Loucy (cell line): ENCODE measurements at regions not wholly inside any gene's neighbourhood (a gene's known extent, or its start where the extent isn't known, plus 50 kb on each side); places are given as distances from the start of the nearest gene placed in this dataset.

Experiments used
- H2AFZ ChIP-seq: fragments of 200-600 bp; sonication (generic); 2 replicates; pipeline ENCODE4 v1.6.0; 2016; ENCODE audit warnings: antibody characterized with exemption, mild to moderate bottlenecking, low read length, moderate library complexity
- H3F3A ChIP-seq: fragments of 200-600 bp; 2 replicates; pipeline ENCODE4 v1.6.0; 2016; ENCODE audit warnings: antibody characterized with exemption, low read depth, mild to moderate bottlenecking
- H3K27me3 ChIP-seq: fragments of 200-600 bp; sonication (generic); 2 replicates; pipeline ENCODE4 v1.6.1; 2014; ENCODE audit warnings: low read length, mild to moderate bottlenecking; ENCODE audit not compliant: insufficient read depth, poor library complexity, severe bottlenecking
- H3K36me3 ChIP-seq: fragments of 200-600 bp; sonication (generic); 2 replicates; pipeline ENCODE4 v1.6.1; 2016; ENCODE audit warnings: low read length; ENCODE audit not compliant: insufficient read depth
- H3K4me1 ChIP-seq: fragments of 200-600 bp; sonication (generic); 2 replicates; pipeline ENCODE4 v1.5.1; 2014; ENCODE audit warnings: low read length, mild to moderate bottlenecking; ENCODE audit not compliant: insufficient read depth, poor library complexity, severe bottlenecking
- H3K4me2 ChIP-seq: fragments of 200-600 bp; sonication (generic); 2 replicates; pipeline ENCODE4 v1.6.0; 2014; ENCODE audit warnings: antibody characterized with exemption, low read length, low read depth, mild to moderate bottlenecking; ENCODE audit not compliant: poor library complexity, severe bottlenecking
- H3K4me3 ChIP-seq: fragments of 200-600 bp; sonication (generic); 2 replicates; pipeline ENCODE4 v1.5.1; 2014; ENCODE audit warnings: low read length, mild to moderate bottlenecking, mixed read lengths; ENCODE audit not compliant: poor library complexity, severe bottlenecking
- H3K79me2 ChIP-seq: fragments of 200-600 bp; sonication (generic); 2 replicates; pipeline ENCODE4 v1.6.1; 2014; ENCODE audit warnings: low read length; ENCODE audit not compliant: insufficient read depth
- H3K9ac ChIP-seq: fragments of 200-600 bp; sonication (generic); 2 replicates; pipeline ENCODE4 v1.6.0; 2014; ENCODE audit warnings: mild to moderate bottlenecking, low read depth, low read length, moderate library complexity; ENCODE audit not compliant: poor library complexity, severe bottlenecking
- H3K9me2 ChIP-seq: fragments of 200-600 bp; sonication (generic); replicated peaks from 2 replicates; pipeline ENCODE4 v1.6.1; 2016; ENCODE audit warnings: low read depth, low read length, mixed read lengths
- H3K9me3 ChIP-seq: fragments of 200-600 bp; sonication (generic); 2 replicates; pipeline ENCODE4 v1.6.1; 2014; ENCODE audit warnings: mild to moderate bottlenecking, antibody characterized with exemption, low read length, low read depth; ENCODE audit not compliant: insufficient read depth
- H4K20me1 ChIP-seq: fragments of 200-600 bp; sonication (generic); 2 replicates; pipeline ENCODE4 v1.6.0; 2014; ENCODE audit warnings: antibody characterized with exemption, low read length, mild to moderate bottlenecking; ENCODE audit not compliant: insufficient read depth, poor library complexity, severe bottlenecking
- CTCF ChIP-seq: fragments of 200-600 bp; sonication (generic); conservative IDR thresholded peaks from 2 replicates; pipeline ENCODE4 v1.5.1; 2014; ENCODE audit warnings: mild to moderate bottlenecking, antibody characterized with exemption, low read length
- EZH2phosphoT487 ChIP-seq: fragments of 200-600 bp; IDR thresholded peaks from 2 replicates; pipeline ENCODE4 v1.6.1; 2018; ENCODE audit warnings: antibody characterized with exemption, mild to moderate bottlenecking, moderate library complexity, borderline replicate concordance

- Histone ChIP-seq H3K27me3 (no peaks in the 10 kb centered on the region), H3F3A (no peaks in the 10 kb centered on the region), H3K9me2 (no peaks in the 10 kb centered on the region), H3K4me1 (no peaks in the 10 kb centered on the region), H3K4me3 (no peak overlapping the region), H3K9ac (no peak overlapping the region), H2AFZ (no peak overlapping the region), H3K79me2 (no peaks in the 10 kb centered on the region), H3K4me2 (no peak overlapping the region), H3K36me3 (no peaks in the 10 kb centered on the region), H4K20me1 (no peaks in the 10 kb centered on the region), H3K9me3 (no peaks in the 10 kb centered on the region)
- TF ChIP-seq EZH2phosphoT487: no peak
- no peak for TF ChIP-seq CTCF
Observed at GRCh38 chr5:147963436-147963835, 57.1 kb upstream of the C5orf46 start.

DNA sequence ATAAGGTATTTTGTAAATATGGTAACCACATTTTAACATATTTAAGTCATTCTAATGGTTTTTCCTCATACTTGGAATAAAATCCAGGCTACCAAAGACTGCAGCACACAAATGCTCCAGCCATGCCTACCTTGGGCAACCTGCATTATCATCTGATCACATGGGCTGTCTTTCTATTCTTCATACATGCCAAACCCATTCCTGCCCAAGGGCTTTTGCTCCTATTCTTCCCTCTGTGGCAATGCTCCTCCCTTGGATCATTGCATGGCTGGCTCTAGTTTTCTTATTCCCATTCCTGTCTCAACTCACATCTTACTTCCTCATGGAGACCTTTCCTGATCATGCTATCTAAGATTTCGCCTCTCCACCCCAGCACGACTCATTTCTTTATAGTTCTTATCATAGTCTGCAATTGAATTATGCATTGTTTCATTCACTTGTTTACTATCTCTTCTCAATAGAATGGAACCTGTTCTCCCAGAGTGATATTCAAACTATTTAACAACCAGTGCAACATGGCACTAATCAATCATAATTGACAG is 54.9 kb upstream of the C5orf46 start:
- H3K36me3 ChIP-seq: no peaks in the 10 kb centered on the region
- H3K79me2 ChIP-seq: no peaks in the 10 kb centered on the region
- H2AFZ ChIP-seq: no peak overlapping the region
- H3K9me2 ChIP-seq: no peaks in the 10 kb centered on the region
- no peaks in the 10 kb centered on the region for H3K4me1 ChIP-seq
- H3K27me3 ChIP-seq: no peaks in the 10 kb centered on the region
- TF ChIP-seq EZH2phosphoT487 (no peak), CTCF (no peak)
- no peak overlapping the region for H3K4me2 ChIP-seq
- H3F3A ChIP-seq: no peaks in the 10 kb centered on the region
- no peak overlapping the region for H3K4me3 ChIP-seq
- no peaks in the 10 kb centered on the region for H3K9me3 ChIP-seq
- no peak overlapping the region for H3K9ac ChIP-seq
- no peaks in the 10 kb centered on the region for H4K20me1 ChIP-seq

DNA sequence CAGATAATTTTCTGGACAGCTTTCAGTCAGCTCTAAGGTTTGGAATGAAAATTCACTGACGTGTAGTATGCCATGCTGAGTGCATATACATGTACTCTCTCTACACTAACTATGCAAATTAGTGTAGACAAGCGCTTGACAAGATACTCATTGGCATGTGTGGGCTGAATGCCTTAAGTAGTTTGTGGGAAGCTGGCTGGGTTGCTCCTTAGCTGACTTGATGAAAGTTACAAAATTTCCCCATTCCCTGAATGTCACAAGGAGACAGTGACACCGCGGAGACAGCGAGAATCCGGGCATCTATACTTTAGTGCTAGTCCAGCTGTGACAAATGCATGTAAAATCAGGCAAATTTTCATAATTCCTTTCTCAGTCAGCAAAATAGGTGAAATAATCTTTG is 51.6 kb upstream of the C5orf46 start:
- H3K4me3 ChIP-seq: no peak overlapping the region
- no peaks in the 10 kb centered on the region for H3K4me1 ChIP-seq
- no peaks in the 10 kb centered on the region for H3K27me3 ChIP-seq
- H3K79me2 ChIP-seq: no peaks in the 10 kb centered on the region
- TF ChIP-seq CTCF (no peak), EZH2phosphoT487 (no peak)
- no peaks in the 10 kb centered on the region for H4K20me1 ChIP-seq
- H3K9me2 ChIP-seq: no peaks in the 10 kb centered on the region
- H3K9me3 ChIP-seq: no peaks in the 10 kb centered on the region
- H3F3A ChIP-seq: no peaks in the 10 kb centered on the region
- H3K9ac ChIP-seq: no peak overlapping the region
- H2AFZ ChIP-seq: no peak overlapping the region
- no peaks in the 10 kb centered on the region for H3K36me3 ChIP-seq
- H3K4me2 ChIP-seq: no peak overlapping the region
